ENCODE measurements at regions not wholly inside any gene's neighbourhood (a gene's known extent, or its start where the extent isn't known, plus 50 kb on each side); places are given as distances from the start of the nearest gene placed in this dataset.

DNA sequence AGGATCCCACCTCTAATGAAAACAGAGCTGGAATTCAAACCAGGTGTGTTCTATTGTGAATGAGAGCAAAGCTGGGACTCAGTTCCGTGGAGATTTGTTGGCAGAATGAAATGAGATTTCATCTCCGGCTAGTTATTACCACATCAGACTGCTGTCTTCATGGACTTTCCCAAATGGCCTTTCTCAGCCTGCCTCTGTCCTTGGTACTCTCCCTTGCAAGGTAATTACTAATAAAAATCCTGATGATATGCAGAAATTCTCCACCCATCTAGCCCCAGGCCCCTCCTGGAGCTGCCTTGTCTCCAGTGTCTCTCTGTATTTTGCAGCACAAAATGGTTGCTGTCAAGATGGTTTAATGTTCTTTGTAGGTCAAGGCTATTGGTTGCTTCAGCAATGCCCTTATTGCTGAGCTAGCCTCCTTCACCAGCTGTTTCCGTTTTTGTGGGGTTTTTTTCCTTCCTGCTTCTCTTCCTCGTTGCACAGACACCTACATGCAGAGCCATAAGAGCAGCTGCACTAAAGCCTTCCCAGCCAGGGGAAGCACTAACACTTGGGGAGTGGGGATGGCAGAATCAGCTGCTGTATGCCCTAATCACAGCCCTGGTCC lies 185.0 kb upstream of the GHITM start:
- no peaks in the 10 kb centered on the region for H3K9me3 ChIP-seq
- H3K4me3 ChIP-seq, result no peak overlapping the region
- intact Hi-C loops (cut with DNase I), result no loop called here
- 52 to 78% (median 58%) methylated on average over 4 of the region's 4 CpGs for WGBS, 4 donors
- no peak overlapping the region for H3K27ac ChIP-seq
- TF ChIP-seq POLR2A (IDR thresholded peaks at IDR 0.05), result no peak
- TF ChIP-seq, protein P1, sequence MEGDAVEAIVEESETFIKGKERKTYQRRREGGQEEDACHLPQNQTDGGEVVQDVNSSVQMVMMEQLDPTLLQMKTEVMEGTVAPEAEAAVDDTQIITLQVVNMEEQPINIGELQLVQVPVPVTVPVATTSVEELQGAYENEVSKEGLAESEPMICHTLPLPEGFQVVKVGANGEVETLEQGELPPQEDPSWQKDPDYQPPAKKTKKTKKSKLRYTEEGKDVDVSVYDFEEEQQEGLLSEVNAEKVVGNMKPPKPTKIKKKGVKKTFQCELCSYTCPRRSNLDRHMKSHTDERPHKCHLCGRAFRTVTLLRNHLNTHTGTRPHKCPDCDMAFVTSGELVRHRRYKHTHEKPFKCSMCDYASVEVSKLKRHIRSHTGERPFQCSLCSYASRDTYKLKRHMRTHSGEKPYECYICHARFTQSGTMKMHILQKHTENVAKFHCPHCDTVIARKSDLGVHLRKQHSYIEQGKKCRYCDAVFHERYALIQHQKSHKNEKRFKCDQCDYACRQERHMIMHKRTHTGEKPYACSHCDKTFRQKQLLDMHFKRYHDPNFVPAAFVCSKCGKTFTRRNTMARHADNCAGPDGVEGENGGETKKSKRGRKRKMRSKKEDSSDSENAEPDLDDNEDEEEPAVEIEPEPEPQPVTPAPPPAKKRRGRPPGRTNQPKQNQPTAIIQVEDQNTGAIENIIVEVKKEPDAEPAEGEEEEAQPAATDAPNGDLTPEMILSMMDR (IDR thresholded peaks at IDR 0.05), result no peak
- ATAC-seq (no peak), DNase-seq (no peak)
- H3K4me1 ChIP-seq, result no peaks in the 10 kb centered on the region
- H3K27me3 ChIP-seq, result peaks cover 0 to 8% (median 0%) of the 10 kb centered on the region in 9 donors
- H3K36me3 ChIP-seq, result no peaks in the 10 kb centered on the region

DNA sequence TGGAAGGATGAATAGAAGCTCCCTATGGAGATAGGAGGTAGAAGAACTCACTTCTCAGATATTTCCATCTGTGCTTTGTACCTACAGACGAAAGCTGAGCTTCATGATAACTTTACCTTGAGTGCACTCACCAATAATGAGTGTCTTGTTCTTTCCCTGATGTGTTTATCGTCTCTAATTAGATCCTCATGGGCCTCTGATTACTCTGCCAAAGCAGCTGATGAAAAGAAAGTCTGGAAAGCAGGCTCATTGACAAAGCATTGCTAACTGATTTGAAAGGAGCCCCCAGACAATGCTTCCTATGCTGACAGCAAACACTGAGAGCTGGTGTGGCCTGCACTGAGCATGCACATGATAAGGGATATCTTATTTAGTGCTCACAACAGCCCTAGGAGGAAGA lies 183.9 kb upstream of the GHITM start:
- no peaks in the 10 kb centered on the region for H3K4me1 ChIP-seq
- 57 to 73% (median 68%) methylated on average over 2 of the region's 2 CpGs for WGBS, 4 donors
- H3K27ac ChIP-seq, result no peak overlapping the region
- ATAC-seq (no peak), DNase-seq (no peak)
- TF ChIP-seq, protein P1 (IDR thresholded peaks at IDR 0.05), result no peak
- TF ChIP-seq POLR2A (IDR thresholded peaks at IDR 0.05), result no peak
- no peaks in the 10 kb centered on the region for H3K36me3 ChIP-seq
- intact Hi-C loops (cut with DNase I), result no loop called here
- H3K27me3 ChIP-seq, result peaks cover 0 to 8% (median 0%) of the 10 kb centered on the region in 9 donors
- H3K4me3 ChIP-seq, result no peak overlapping the region
- H3K9me3 ChIP-seq, result no peaks in the 10 kb centered on the region

DNA sequence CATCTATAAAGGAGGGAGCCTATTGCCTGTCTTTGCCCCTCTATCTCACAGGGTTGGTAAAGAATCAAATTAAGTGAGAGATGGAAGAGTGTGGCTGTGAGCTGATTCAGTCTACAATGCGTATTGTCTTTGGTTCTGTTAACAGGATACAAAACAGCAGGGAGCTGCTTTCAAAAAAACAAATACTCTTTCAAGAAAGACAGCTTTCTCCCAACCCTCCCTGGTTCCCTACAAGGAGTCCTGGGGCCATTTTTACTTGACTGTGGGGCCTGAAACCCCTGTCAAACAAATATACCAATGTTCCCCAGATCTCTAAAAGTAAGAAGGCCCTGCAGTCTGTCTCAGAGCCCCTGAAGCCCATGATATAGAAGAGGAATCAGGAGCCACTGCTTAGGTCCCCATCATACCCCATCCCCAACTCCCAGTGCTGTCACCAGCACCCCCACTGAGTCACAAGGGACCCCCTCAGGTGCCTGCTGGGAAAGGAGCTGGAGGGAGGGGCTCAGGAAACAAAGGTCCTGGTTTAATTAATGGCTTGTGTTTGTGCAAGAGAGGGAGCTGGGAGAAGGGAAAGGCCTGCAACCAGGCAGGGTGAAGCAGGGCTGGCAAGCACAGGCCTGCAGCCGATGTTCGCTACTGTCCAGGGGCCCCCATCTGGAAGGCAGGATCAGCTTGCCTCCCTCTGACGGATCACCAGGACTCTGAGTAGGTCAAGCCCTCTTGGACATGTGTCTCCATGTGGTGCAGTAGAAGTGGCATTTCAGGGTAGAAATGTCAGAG lies 182.0 kb upstream of the GHITM start:
- no peak overlapping the region for H3K27ac ChIP-seq
- H3K27me3 ChIP-seq, result peaks cover 0 to 6% (median 0%) of the 10 kb centered on the region in 9 donors
- DNase-seq (no peak), ATAC-seq (no peak)
- no peak overlapping the region for H3K4me3 ChIP-seq
- H3K36me3 ChIP-seq, result no peaks in the 10 kb centered on the region
- TF ChIP-seq, protein P1 (IDR thresholded peaks at IDR 0.05), result no peak
- no peaks in the 10 kb centered on the region for H3K4me1 ChIP-seq
- H3K9me3 ChIP-seq, result no peaks in the 10 kb centered on the region
- intact Hi-C loops (cut with DNase I), result no loop called here
- WGBS, 4 donors, result 63 to 84% (median 78%) methylated on average over 4 of the region's 4 CpGs

DNA sequence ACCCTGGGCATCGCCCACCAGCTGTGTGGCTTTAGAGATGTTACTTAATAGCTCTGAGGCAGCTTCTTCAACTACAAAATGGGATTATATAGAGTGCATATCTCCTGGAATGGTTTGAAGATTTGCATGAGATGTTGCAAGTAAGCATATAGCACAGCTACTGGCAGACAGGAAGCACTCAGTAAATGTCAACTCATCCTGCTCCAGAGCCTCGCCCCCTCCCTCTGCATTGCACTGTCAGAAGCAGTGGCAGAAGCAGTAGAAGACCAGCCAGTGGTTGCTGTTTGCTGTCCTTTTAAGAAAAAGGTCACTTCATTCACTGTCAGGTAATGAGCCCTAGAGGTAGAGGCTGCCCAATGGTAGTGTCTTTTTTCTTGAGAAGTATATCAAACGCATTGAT lies 180.0 kb upstream of the GHITM start:
- Histone ChIP-seq H3K27ac (no peak overlapping the region), H3K27me3 (peaks cover 0 to 5% (median 0%) of the 10 kb centered on the region in 9 donors), H3K4me3 (no peak overlapping the region), H3K36me3 (no peaks in the 10 kb centered on the region), H3K9me3 (no peaks in the 10 kb centered on the region), H3K4me1 (no peaks in the 10 kb centered on the region)
- no peak for TF ChIP-seq POLR2A (IDR thresholded peaks at IDR 0.05)
- TF ChIP-seq, protein P1 (IDR thresholded peaks at IDR 0.05), result no peak
- DNase-seq (no peak), ATAC-seq (no peak)
- intact Hi-C loops (cut with DNase I), result no loop called here
- WGBS, 4 donors, result 74 to 82% (median 78%) methylated on average over 3 of the region's 3 CpGs

All from heart left ventricle (tissue), 16 donors.